GM19468 (cell line): ENCODE measurements at regions not wholly inside any gene's neighbourhood (a gene's known extent, or its start where the extent isn't known, plus 50 kb on each side); places are given as distances from the start of the nearest gene placed in this dataset.
"Not testable (repeated sequence)": the region's sequence is repeated elsewhere in the genome, so short reads cannot be mapped to it uniquely, and the experiment has no call there.

ENCODE experiments used
- ATAC-seq: cut with Tn5 transposase; IDR thresholded peaks from one replicate; pipeline ENCODE4 v1.9.1; 2021; ENCODE audit warnings: mild to moderate bottlenecking, moderate library complexity, moderate number of reproducible peaks; ENCODE audit not compliant: unreplicated experiment; ENCODE audit errors: extremely low read depth

GRCh38 chr15:56812961-56813360 is 79.7 kb upstream of the ZNF280D start:
- ATAC-seq, result no peak

GRCh38 chr15:56812221-56812620 is 78.9 kb upstream of the ZNF280D start:
- no peak for ATAC-seq

GRCh38 chr15:56811586-56811985 is 78.3 kb upstream of the ZNF280D start:
- no peak for ATAC-seq

GRCh38 chr15:56808160-56808559 is 74.9 kb upstream of the ZNF280D start:
- no peak for ATAC-seq

GRCh38 chr15:56806148-56806536 is 72.8 kb upstream of the ZNF280D start:
- ATAC-seq, result no peak

GRCh38 chr15:56805466-56806147 is 72.3 kb upstream of the ZNF280D start:
- ATAC-seq, result no peak

- no peak for ATAC-seq
Observed at GRCh38 chr15:56804938-56805337, 71.6 kb upstream of the ZNF280D start.

GRCh38 chr15:56804279-56804678 is 71.0 kb upstream of the ZNF280D start:
- ATAC-seq, result no peak

- no peak for ATAC-seq
Observed at GRCh38 chr15:56802161-56802560, 68.9 kb upstream of the ZNF280D start.

GRCh38 chr15:56798639-56799038 is 65.3 kb upstream of the ZNF280D start:
- ATAC-seq, result no peak

GRCh38 chr15:56797720-56798275 is 64.5 kb upstream of the ZNF280D start:
- no peak for ATAC-seq

GRCh38 chr15:56795502-56795901 is 62.2 kb upstream of the ZNF280D start:
- no peak for ATAC-seq

- no peak for ATAC-seq
Observed at GRCh38 chr15:56794553-56795329, 61.4 kb upstream of the ZNF280D start.

GRCh38 chr15:56794165-56794552 is 60.9 kb upstream of the ZNF280D start:
- ATAC-seq, result no peak

- ATAC-seq, result no peak
Observed at GRCh38 chr15:56792211-56792610, 58.9 kb upstream of the ZNF280D start.

- not testable (repeated sequence) for ATAC-seq
Observed at GRCh38 chr15:56791521-56791920, 58.2 kb upstream of the ZNF280D start.

GRCh38 chr15:56788359-56788758 is 55.0 kb upstream of the ZNF280D start:
- ATAC-seq, result no peak

GRCh38 chr15:56786966-56787365 is 53.7 kb upstream of the ZNF280D start:
- no peak for ATAC-seq

GRCh38 chr15:56783857-56784661 is 50.8 kb upstream of the ZNF280D start:
- ATAC-seq, result no peak

GRCh38 chr15:56783156-56783856 is 50.0 kb upstream of the ZNF280D start:
- ATAC-seq, result no peak
